Heart left ventricle (tissue), 16 donors: ENCODE measurements at regions not wholly inside any gene's neighbourhood (a gene's known extent, or its start where the extent isn't known, plus 50 kb on each side); places are given as distances from the start of the nearest gene placed in this dataset.
"Not testable (repeated sequence)": the region's sequence is repeated elsewhere in the genome, so short reads cannot be mapped to it uniquely, and the experiment has no call there.

Experiments used
- ATAC-seq, 4 donors: fragments of 200-7000 bp; cut with Tn5 transposase; one replicate each; pipeline ENCODE4 v1.9.1; 2020 to 2022; ENCODE audit warnings: moderate library complexity in 4 of 4, mild to moderate bottlenecking in 3 of 4, moderate number of reproducible peaks in 1 of 4
- DNase-seq, 5 donors: peaks; one replicate each; pipeline ENCODE4 v3.0.0-alpha.2; 2020
- H3K27ac ChIP-seq, 12 donors: fragments of 200-600 bp; sonication (generic) in 4 of 12; one replicate each; pipeline versions ENCODE4 v1.5.0 to v1.8.0; 2016 to 2022; ENCODE audit warnings: mild to moderate bottlenecking in 2 of 12
- H3K27me3 ChIP-seq, 9 donors: fragments of 200-600 bp; sonication (generic) in 2 of 9; one replicate each; pipeline versions ENCODE4 v1.5.1 to v1.8.0; 2016 to 2022; ENCODE audit warnings: mild to moderate bottlenecking in 3 of 9
- H3K36me3 ChIP-seq, 9 donors: fragments of 200-600 bp; sonication (generic) in 2 of 9; one replicate each; pipeline versions ENCODE4 v1.5.0 to v1.8.0; 2018 to 2022; ENCODE audit warnings: mild to moderate bottlenecking in 2 of 9
- H3K4me1 ChIP-seq, 12 donors: fragments of 200-600 bp; sonication (generic) in 4 of 12; one replicate each; pipeline versions ENCODE4 v1.5.0 to v1.8.0; 2016 to 2022; ENCODE audit warnings: mild to moderate bottlenecking in 3 of 12
- H3K4me3 ChIP-seq, 12 donors: fragments of 200-600 bp; sonication (generic) in 4 of 12; one replicate each; pipeline versions ENCODE4 v1.5.0 to v1.8.0; 2017 to 2022; ENCODE audit warnings: mild to moderate bottlenecking in 9 of 12, moderate library complexity in 4 of 12
- H3K9me3 ChIP-seq, 12 donors: fragments of 200-600 bp; sonication (generic) in 4 of 12; one replicate each; pipeline versions ENCODE4 v1.5.0 to v1.8.0; 2016 to 2022; ENCODE audit warnings: mild to moderate bottlenecking in 1 of 12
- CTCF ChIP-seq, 12 donors: fragments of 200-600 bp; sonication (generic) in 4 of 12; IDR thresholded peaks; one replicate each; pipeline versions ENCODE4 v1.5.0 to v1.8.0; 2018 to 2022; ENCODE audit warnings: antibody characterized with exemption in 12 of 12, mild to moderate bottlenecking in 5 of 12
- POLR2A ChIP-seq, 2 donors: fragments of 450-650 bp; IDR thresholded peaks; one replicate each; pipeline ENCODE4 v1.6.1; 2017; ENCODE audit warnings: antibody characterized with exemption in 2 of 2, mild to moderate bottlenecking in 2 of 2, moderate library complexity in 2 of 2
- WGBS, 4 donors: extraction: QIAGEN DNeasy Blood & Tissue Kit in 2 of 4; methylation state at CpG; one replicate each; pipeline versions ENCODE4 v1.1.5 to v1.1.7; 2013 to 2018; 5-methylcytosine and 5-hydroxymethylcytosine counted together
- intact Hi-C, 10 donors: fragments of 100-400 bp; cut with DNase I; formaldehyde crosslinking; loops; one replicate each; pipeline versions ENCODE4 v1.11.1 to v1.14.2; 2022
- donor health status: ischemic (EF 13 %, LVEDD 7.1; RV severe dilation, severe dysfunction).
- donor health status: healthy with polysubstance abuse.
- donor health status: DM: no; HTN: yes; CAD: no.
- donor health status: DM: no; HTN: no; CAD: no.
- donor health status: ischemic (EF 25% LVEDD 6.9; RV normal size, moderate dysfunction).
- donor health status: ischemic (EF 25% LVEDD 5.7; RV mildly dilated, moderate dysfunction).
- donor health status: healthy.
- donor health status: DM: yes; HTN: yes; CAD: no.
- donor health status: ischemic (EF 35%, LVEDD 5.7; RV mildly dilated, moderate dysfunction).
- donor health status: nonischemic (EF 11% LVEDD 7.7; RV severe dilation, severe dysfunction).
- donor health status: DM: yes; HTN: yes; CAD: no.
- donor health status: PGD.
- donor health status: ischemic (EF 29% LVEDD 5.4; RV normal size, mild dysfunction).
- donor health status: nonischemic (EF 23%, LVEDD 6.1; RV moderate dilation, normal function).

GRCh38 chr10:78441694-78442093, 408.0 kb downstream of the RPS24 start:
- Histone ChIP-seq H3K9me3 (no peaks in the 10 kb centered on the region), H3K27ac (no peak overlapping the region), H3K36me3 (no peaks in the 10 kb centered on the region), H3K4me3 (no peak overlapping the region), H3K27me3 (peaks cover 0 to 3% (median 0%) of the 10 kb centered on the region in 9 donors), H3K4me1 (peaks cover 0 to 20% (median 3%) of the 10 kb centered on the region in 12 donors)
- no peak for ATAC-seq
- WGBS, 4 donors, result 94 to 100% (median 96%) methylated on average over 5 of the region's 5 CpGs
- TF ChIP-seq POLR2A (IDR thresholded peaks at IDR 0.05) (no peak), CTCF (IDR thresholded peaks at IDR 0.05) (no peak)
- intact Hi-C loops, result no loop called here
- DNase-seq, result no peak

- H3K27ac ChIP-seq, result no peak overlapping the region
- no peak for TF ChIP-seq CTCF (IDR thresholded peaks at IDR 0.05)
- TF ChIP-seq POLR2A (IDR thresholded peaks at IDR 0.05), result no peak
- no peak for DNase-seq
- peaks cover 0 to 7% (median 0%) of the 10 kb centered on the region in 12 donors for H3K4me1 ChIP-seq
- intact Hi-C loops, result no loop called here
- H3K27me3 ChIP-seq, result peaks cover 0 to 5% (median 0%) of the 10 kb centered on the region in 9 donors
- ATAC-seq, result no peak
- no peak overlapping the region for H3K4me3 ChIP-seq
- WGBS, 4 donors, result 85 to 88% (median 87%) methylated on average over 10 to 13 of the region's 13 CpGs
- no peaks in the 10 kb centered on the region for H3K36me3 ChIP-seq
- H3K9me3 ChIP-seq, result no peaks in the 10 kb centered on the region
These were observed 409.3 kb downstream of the RPS24 start for GRCh38 chr10:78442836-78443550.

GRCh38 chr10:78443900-78444571, 410.4 kb downstream of the RPS24 start:
- WGBS, 4 donors, result 79 to 88% (median 82%) methylated on average over 11 of the region's 11 CpGs
- ATAC-seq (no peak), DNase-seq (no peak)
- Histone ChIP-seq H3K9me3 (no peaks in the 10 kb centered on the region), H3K36me3 (no peaks in the 10 kb centered on the region), H3K4me1 (no peaks in the 10 kb centered on the region), H3K27ac (no peak overlapping the region), H3K4me3 (no peak overlapping the region), H3K27me3 (peaks cover 0 to 5% (median 0%) of the 10 kb centered on the region in 9 donors)
- no peak for TF ChIP-seq CTCF (IDR thresholded peaks at IDR 0.05)
- no peak for TF ChIP-seq POLR2A (IDR thresholded peaks at IDR 0.05)
- intact Hi-C loops, result no loop called here

- ATAC-seq, H3K9me3 ChIP-seq, H3K4me1 ChIP-seq, H3K4me3 ChIP-seq, H3K36me3 ChIP-seq, H3K27me3 ChIP-seq, DNase-seq, H3K27ac ChIP-seq, intact Hi-C loops: not testable (repeated sequence)
- WGBS, 4 donors, result 84 to 96% (median 87%) methylated on average over 4 of the region's 4 CpGs
These were observed 411.1 kb downstream of the RPS24 start for GRCh38 chr10:78444741-78445140.
